Prostate gland (tissue), 2 donors: ENCODE measurements at regions not wholly inside any gene's neighbourhood (a gene's known extent, or its start where the extent isn't known, plus 50 kb on each side); places are given as distances from the start of the nearest gene placed in this dataset.

ENCODE experiments used
- DNase-seq: peaks from one replicate; pipeline ENCODE4 v3.0.0-alpha.2; 2019; ENCODE audit warnings: low spot score
- H3K27ac ChIP-seq, 2 donors: fragments of 200-600 bp; sonication (generic); 2 replicates each; pipeline ENCODE4 v1.5.1; 2017 to 2019
- H3K27me3 ChIP-seq: fragments of 200-600 bp; sonication (generic); replicated peaks from 2 replicates; pipeline ENCODE4 v1.5.1; 2019; ENCODE audit not compliant: insufficient read depth
- H3K36me3 ChIP-seq, 2 donors: fragments of 200-600 bp; sonication (generic); 1 replicate in 1 of 2; 2 replicates in 1 of 2; pipeline versions ENCODE4 v1.5.1 to v1.8.1; 2017 to 2019
- H3K4me1 ChIP-seq: fragments of 200-600 bp; sonication (generic); replicated peaks from 2 replicates; pipeline ENCODE4 v1.5.1; 2019
- H3K4me3 ChIP-seq, 2 donors: fragments of 200-600 bp; sonication (generic); 2 replicates each; pipeline ENCODE4 v1.5.1; 2017 to 2019
- H3K9me3 ChIP-seq: fragments of 200-600 bp; sonication (generic); 2 replicates; pipeline ENCODE4 v1.5.1; 2017
- POLR2A ChIP-seq: fragments of 450-650 bp; IDR thresholded peaks from one replicate; pipeline ENCODE4 v1.6.1; 2016; ENCODE audit warnings: antibody characterized with exemption, mild to moderate bottlenecking
- POLR2AphosphoS5 ChIP-seq: sonication (generic); formaldehyde crosslinking; IDR thresholded peaks from one replicate; pipeline ENCODE4 v1.6.1; 2017; ENCODE audit warnings: antibody characterized with exemption
- WGBS: methylation state at CpG from one replicate; pipeline ENCODE4 v1.1.5; 2018; 5-methylcytosine and 5-hydroxymethylcytosine counted together
- intact Hi-C: fragments of 100-400 bp; cut with DNase I; formaldehyde crosslinking; loops from one replicate; pipeline ENCODE4 v1.14.2; 2022
- TF ChIP-seq, protein P1 (sequence below), 4 experiments: fragments of 200-600 bp in 2 of 4; fragments of 450-650 bp in 2 of 4; sonication (generic) in 2 of 4; IDR thresholded peaks; 1 replicate in 3 of 4; 2 replicates in 1 of 4; pipeline ENCODE4 v1.5.1; 2016 to 2019; ENCODE audit warnings: antibody characterized with exemption in 4 of 4, mild to moderate bottlenecking in 2 of 4, moderate library complexity in 2 of 4

DNA sequence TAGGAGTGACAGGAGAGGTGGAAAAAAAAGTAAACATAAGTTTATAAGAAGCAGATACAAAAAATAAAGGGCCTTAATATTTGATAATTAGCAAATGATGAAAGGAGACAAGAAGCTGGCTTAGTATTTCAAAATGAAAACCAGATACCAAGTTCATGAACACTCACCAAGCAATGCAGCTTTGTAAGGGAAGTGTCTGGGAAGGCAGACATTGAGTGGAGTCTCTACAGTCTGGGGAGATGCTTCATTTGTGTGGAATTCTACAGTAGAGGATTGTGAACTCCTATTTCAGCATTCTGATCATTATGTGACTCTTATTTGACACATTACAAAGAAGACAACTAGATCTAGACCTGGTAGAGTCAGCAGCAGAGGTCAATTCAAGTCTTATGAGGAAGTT is 1072.7 kb downstream of the DSC3 start:
- Histone ChIP-seq H3K9me3 (no peaks in the 10 kb centered on the region), H3K4me1 (no peaks in the 10 kb centered on the region), H3K27me3 (no peaks in the 10 kb centered on the region), H3K27ac (no peak overlapping the region), H3K4me3 (no peak overlapping the region), H3K36me3 (no peaks in the 10 kb centered on the region)
- no peak for DNase-seq
- no peak for TF ChIP-seq POLR2AphosphoS5
- TF ChIP-seq POLR2A: no peak
- TF ChIP-seq, protein P1, sequence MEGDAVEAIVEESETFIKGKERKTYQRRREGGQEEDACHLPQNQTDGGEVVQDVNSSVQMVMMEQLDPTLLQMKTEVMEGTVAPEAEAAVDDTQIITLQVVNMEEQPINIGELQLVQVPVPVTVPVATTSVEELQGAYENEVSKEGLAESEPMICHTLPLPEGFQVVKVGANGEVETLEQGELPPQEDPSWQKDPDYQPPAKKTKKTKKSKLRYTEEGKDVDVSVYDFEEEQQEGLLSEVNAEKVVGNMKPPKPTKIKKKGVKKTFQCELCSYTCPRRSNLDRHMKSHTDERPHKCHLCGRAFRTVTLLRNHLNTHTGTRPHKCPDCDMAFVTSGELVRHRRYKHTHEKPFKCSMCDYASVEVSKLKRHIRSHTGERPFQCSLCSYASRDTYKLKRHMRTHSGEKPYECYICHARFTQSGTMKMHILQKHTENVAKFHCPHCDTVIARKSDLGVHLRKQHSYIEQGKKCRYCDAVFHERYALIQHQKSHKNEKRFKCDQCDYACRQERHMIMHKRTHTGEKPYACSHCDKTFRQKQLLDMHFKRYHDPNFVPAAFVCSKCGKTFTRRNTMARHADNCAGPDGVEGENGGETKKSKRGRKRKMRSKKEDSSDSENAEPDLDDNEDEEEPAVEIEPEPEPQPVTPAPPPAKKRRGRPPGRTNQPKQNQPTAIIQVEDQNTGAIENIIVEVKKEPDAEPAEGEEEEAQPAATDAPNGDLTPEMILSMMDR (IDR thresholded peaks at IDR 0.05): no peak
- intact Hi-C loops: no loop called here

DNA sequence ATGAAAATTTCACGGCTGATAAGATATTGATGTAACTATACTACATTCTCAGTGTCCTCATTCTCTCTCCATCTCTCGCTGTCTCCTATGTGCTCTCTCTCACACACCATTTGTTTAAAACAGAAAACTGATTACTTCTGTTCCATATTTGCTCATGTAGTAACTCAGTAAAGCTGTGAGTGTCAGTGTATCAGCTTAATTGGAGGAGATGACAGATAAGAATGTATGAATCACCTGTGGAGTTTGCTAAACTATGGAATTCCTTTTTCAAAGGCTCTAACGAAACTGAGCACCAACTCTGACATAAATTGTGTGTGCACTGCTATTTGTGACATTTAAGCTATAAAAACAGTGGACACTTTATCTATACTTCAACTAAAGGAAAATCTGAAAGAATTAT is 1080.0 kb downstream of the DSC3 start:
- Histone ChIP-seq H3K4me1 (no peaks in the 10 kb centered on the region), H3K27ac (no peak overlapping the region), H3K36me3 (no peaks in the 10 kb centered on the region), H3K4me3 (no peak overlapping the region), H3K9me3 (no peaks in the 10 kb centered on the region), H3K27me3 (no peaks in the 10 kb centered on the region)
- no peak for TF ChIP-seq POLR2A
- no peak for TF ChIP-seq POLR2AphosphoS5
- TF ChIP-seq, protein P1 (IDR thresholded peaks at IDR 0.05): no peak
- WGBS: 43% methylated on average over 3 of the region's 3 CpGs
- DNase-seq: no peak
- intact Hi-C loops: no loop called here

DNA sequence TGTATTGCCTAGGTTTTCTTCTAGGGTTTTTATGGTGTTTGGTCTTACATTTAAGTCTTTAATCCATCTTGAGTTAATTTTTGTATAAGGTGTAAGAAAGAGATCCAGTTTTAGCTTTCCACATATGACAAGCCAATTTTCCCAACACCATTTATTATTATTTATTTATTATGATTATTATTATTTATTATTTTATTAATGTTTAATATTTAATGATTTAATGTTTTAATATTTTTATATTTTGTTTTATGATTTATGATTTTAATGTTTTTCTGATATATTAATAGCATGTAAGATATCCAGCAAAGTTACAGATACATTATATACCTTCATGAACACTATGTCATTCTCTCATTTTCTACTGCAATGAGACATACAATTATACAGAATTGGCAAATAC is 1082.0 kb downstream of the DSC3 start:
- Histone ChIP-seq H3K4me1 (no peaks in the 10 kb centered on the region), H3K4me3 (no peak overlapping the region), H3K27me3 (no peaks in the 10 kb centered on the region), H3K36me3 (no peaks in the 10 kb centered on the region), H3K27ac (no peak overlapping the region), H3K9me3 (no peaks in the 10 kb centered on the region)
- TF ChIP-seq POLR2AphosphoS5 (no peak), POLR2A (no peak)
- TF ChIP-seq, protein P1 (IDR thresholded peaks at IDR 0.05): no peak
- no peak for DNase-seq
- intact Hi-C loops: no loop called here

DNA sequence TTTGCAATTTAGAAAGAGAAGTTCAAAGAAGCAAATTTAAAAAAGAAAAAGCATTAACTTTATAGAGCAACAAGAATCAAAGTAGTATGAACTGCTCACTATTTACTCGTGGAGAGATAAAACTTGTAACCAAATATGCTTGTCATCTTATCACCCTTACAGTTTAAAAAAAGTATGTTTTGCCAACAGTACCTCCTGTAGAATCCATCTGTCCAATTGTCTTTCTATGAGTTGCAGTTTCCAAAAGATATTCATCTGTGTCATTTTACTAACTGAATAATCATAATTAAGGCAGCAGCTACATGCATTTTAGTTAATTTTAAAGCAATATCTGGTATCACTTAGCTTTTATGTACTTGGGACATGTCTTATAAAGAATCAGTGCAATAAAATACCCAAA is 1112.3 kb downstream of the DSC3 start:
- Histone ChIP-seq H3K4me3 (no peak overlapping the region), H3K27ac (no peak overlapping the region), H3K9me3 (no peaks in the 10 kb centered on the region), H3K36me3 (no peaks in the 10 kb centered on the region), H3K4me1 (no peaks in the 10 kb centered on the region), H3K27me3 (no peaks in the 10 kb centered on the region)
- intact Hi-C loops: no loop called here
- DNase-seq: no peak
- WGBS: 14% methylated on average over 1 of the region's 1 CpG
- TF ChIP-seq POLR2AphosphoS5: no peak
- no peak for TF ChIP-seq POLR2A
- TF ChIP-seq, protein P1 (IDR thresholded peaks at IDR 0.05): no peak

DNA sequence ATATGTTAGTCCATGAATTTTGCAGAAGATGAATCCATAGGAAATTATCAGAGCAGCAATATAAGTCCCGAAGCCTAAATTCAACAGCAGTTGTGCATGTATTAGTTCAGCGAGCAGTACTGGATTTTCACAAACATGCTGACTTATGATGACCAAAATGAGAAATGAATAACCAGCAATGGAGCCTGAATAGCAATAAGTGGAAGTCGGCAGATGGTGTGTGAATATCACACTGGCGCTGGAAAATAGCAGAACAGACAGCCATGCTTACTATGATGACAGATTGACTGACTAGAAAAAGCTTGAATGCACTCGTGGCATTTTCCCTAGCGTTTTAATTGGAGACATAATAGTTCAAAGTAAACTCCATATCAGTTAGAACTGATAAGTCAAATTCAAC is 1114.5 kb downstream of the DSC3 start:
- H3K9me3 ChIP-seq: no peaks in the 10 kb centered on the region
- no peak for DNase-seq
- no peak overlapping the region for H3K4me3 ChIP-seq
- H3K27me3 ChIP-seq: no peaks in the 10 kb centered on the region
- intact Hi-C loops: no loop called here
- 83% methylated on average over 6 of the region's 6 CpGs for WGBS
- no peaks in the 10 kb centered on the region for H3K36me3 ChIP-seq
- H3K4me1 ChIP-seq: no peaks in the 10 kb centered on the region
- no peak overlapping the region for H3K27ac ChIP-seq
- TF ChIP-seq POLR2AphosphoS5 (no peak), POLR2A (no peak)
- TF ChIP-seq, protein P1 (IDR thresholded peaks at IDR 0.05): no peak
